ENCODE measurements at regions not wholly inside any gene's neighbourhood (a gene's known extent, or its start where the extent isn't known, plus 50 kb on each side); places are given as distances from the start of the nearest gene placed in this dataset.
"Not testable (repeated sequence)": the region's sequence is repeated elsewhere in the genome, so short reads cannot be mapped to it uniquely, and the experiment has no call there.

- 72 to 81% methylated on average over 2 of the region's 3 CpGs for WGBS, 2 experiments (ENCODE audit: insufficient coverage in 2 of 2)
- H3K9me3 ChIP-seq (ENCODE audit: control insufficient read depth, low read length): no peaks in the 10 kb centered on the region
- H3K36me3 ChIP-seq (ENCODE audit: control insufficient read depth, insufficient read depth, low read length): no peaks in the 10 kb centered on the region
Observed at GRCh38 chr16:13708347-13709120, 211.4 kb upstream of the ERCC4 start.

DNA sequence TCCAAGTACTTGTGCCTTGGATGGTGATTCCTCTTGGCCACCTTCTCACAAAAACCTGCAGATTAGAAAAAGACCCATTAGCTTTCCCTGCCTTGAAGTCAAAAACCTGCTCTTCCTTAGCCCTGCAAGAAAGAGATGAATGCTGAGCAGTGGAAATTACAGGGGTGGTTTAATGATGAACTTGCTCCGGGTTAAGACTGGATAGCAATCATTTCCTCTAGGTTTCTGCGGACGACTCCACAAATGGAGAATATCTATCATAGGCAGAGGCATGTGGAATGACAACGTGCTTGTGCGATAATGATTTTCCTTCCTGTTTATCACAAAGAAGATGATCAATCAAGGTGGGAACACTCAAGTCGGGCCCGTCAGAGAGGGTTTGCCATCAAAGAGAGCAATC, 201.2 kb upstream of the ERCC4 start:
- Histone ChIP-seq H3K4me3 (ENCODE audit: extremely low read depth, insufficient read depth, low read length, poor library complexity, severe bottlenecking) (no peak overlapping the region), H3K27ac (ENCODE audit: low read depth, low read length, severe bottlenecking) (no peak overlapping the region), H3K4me1 (ENCODE audit: control insufficient read depth, insufficient read depth, low read length, poor library complexity, severe bottlenecking) (no peaks in the 10 kb centered on the region), H3K36me3 (ENCODE audit: control insufficient read depth, insufficient read depth, low read length) (no peaks in the 10 kb centered on the region), H3K9me3 (ENCODE audit: control insufficient read depth, low read length) (no peaks in the 10 kb centered on the region)
- WGBS, 2 experiments (ENCODE audit: insufficient coverage in 2 of 2): 94 to 98% methylated on average over 5 to 6 of the region's 7 CpGs

More at GRCh38 chr16:13708347-13709120, 211.4 kb upstream of the ERCC4 start:
- Histone ChIP-seq H3K27ac (ENCODE audit: low read depth, low read length, severe bottlenecking) (no peak overlapping the region), H3K4me3 (ENCODE audit: extremely low read depth, insufficient read depth, low read length, poor library complexity, severe bottlenecking) (no peak overlapping the region), H3K4me1 (ENCODE audit: control insufficient read depth, insufficient read depth, low read length, poor library complexity, severe bottlenecking) (no peaks in the 10 kb centered on the region)

DNA sequence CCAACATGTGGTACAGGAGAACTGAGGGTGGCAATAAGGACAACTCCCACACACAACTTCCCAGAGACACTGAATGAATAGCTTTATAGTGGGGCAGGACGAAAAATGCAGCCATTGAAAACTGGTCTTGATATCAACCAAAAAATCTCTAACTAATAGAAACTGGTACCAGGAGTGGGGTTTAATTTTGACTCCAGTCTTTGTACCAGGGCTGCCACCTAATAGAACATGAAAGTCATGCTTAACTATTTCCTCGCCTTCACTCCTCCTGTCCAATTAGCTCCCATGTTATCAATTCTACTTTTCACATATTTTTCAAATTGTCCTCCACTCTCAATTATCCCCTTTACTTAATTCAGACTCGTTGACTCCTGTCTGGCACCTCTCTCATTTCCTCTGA, 192.0 kb upstream of the ERCC4 start:
- no CpG with 5 or more reads among the region's 3 CpGs for WGBS, 2 experiments (ENCODE audit: insufficient coverage in 2 of 2)
- Histone ChIP-seq H3K36me3 (ENCODE audit: control insufficient read depth, insufficient read depth, low read length) (no peaks in the 10 kb centered on the region), H3K27ac (ENCODE audit: low read depth, low read length, severe bottlenecking) (no peak overlapping the region), H3K4me1 (ENCODE audit: control insufficient read depth, insufficient read depth, low read length, poor library complexity, severe bottlenecking) (no peaks in the 10 kb centered on the region), H3K9me3 (ENCODE audit: control insufficient read depth, low read length) (peaks cover 7% of the 10 kb centered on the region), H3K4me3 (ENCODE audit: extremely low read depth, insufficient read depth, low read length, poor library complexity, severe bottlenecking) (no peak overlapping the region)

DNA sequence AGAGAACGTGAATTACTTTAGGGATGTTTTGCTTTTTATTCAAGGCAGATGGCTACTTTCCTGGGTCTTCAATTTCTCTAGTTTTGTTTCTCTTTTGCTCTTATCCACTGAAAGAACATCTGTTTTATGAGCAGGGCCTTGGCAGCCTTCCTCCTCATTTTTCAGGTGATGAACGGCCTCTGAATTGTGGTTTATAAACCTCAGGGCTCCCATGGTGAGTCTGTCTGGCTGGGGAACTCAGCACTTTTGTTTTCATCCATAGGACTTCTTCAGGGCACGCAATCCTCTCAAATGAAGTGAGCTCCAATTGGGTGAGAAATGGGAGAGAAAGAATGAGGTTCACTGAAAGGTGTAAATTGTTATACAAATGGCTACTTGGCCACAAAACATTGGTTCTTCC, 186.4 kb upstream of the ERCC4 start:
- Histone ChIP-seq H3K4me3 (ENCODE audit: extremely low read depth, insufficient read depth, low read length, poor library complexity, severe bottlenecking) (no peak overlapping the region), H3K36me3 (ENCODE audit: control insufficient read depth, insufficient read depth, low read length) (no peaks in the 10 kb centered on the region), H3K27ac (ENCODE audit: low read depth, low read length, severe bottlenecking) (no peak overlapping the region), H3K9me3 (ENCODE audit: control insufficient read depth, low read length) (no peaks in the 10 kb centered on the region), H3K4me1 (ENCODE audit: control insufficient read depth, insufficient read depth, low read length, poor library complexity, severe bottlenecking) (no peaks in the 10 kb centered on the region)
- 83 to 88% methylated on average over 2 to 3 of the region's 3 CpGs for WGBS, 2 experiments (ENCODE audit: insufficient coverage in 2 of 2)

- 84 to 92% methylated on average over 10 of the region's 14 CpGs for WGBS, 2 experiments (ENCODE audit: insufficient coverage in 2 of 2)
- not testable (repeated sequence) for H3K9me3 ChIP-seq (ENCODE audit: control insufficient read depth, low read length); H3K36me3 ChIP-seq (ENCODE audit: control insufficient read depth, insufficient read depth, low read length); H3K4me3 ChIP-seq (ENCODE audit: extremely low read depth, insufficient read depth, low read length, poor library complexity, severe bottlenecking); H3K27ac ChIP-seq (ENCODE audit: low read depth, low read length, severe bottlenecking); H3K4me1 ChIP-seq (ENCODE audit: control insufficient read depth, insufficient read depth, low read length, poor library complexity, severe bottlenecking)
Observed at GRCh38 chr16:13739621-13740373, 180.2 kb upstream of the ERCC4 start.

GRCh38 chr16:13742928-13743327, 177.0 kb upstream of the ERCC4 start:
- Histone ChIP-seq H3K9me3 (ENCODE audit: control insufficient read depth, low read length) (peaks cover 4% of the 10 kb centered on the region), H3K4me3 (ENCODE audit: extremely low read depth, insufficient read depth, low read length, poor library complexity, severe bottlenecking) (no peak overlapping the region), H3K36me3 (ENCODE audit: control insufficient read depth, insufficient read depth, low read length) (no peaks in the 10 kb centered on the region), H3K27ac (ENCODE audit: low read depth, low read length, severe bottlenecking) (no peak overlapping the region), H3K4me1 (ENCODE audit: control insufficient read depth, insufficient read depth, low read length, poor library complexity, severe bottlenecking) (no peaks in the 10 kb centered on the region)

DNA sequence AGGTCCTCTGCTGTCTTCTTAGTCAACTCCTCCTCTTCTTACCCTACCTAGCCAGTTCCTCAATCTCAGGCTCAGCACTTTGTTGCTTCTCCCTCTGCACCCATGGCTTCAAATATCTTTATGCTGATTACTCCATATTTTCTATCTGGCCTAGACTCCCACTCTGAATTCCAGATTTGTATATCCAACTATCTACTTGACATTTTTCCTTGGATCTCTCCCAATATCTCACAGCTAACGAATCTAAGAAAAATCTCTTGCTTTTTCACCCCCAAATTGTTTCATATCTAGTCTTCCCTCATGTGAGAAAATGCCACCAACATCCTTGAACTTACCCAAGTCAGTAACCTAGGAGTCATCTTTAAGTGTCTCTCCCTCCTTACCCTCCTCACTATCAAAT, 176.4 kb upstream of the ERCC4 start:
- Histone ChIP-seq H3K36me3 (ENCODE audit: control insufficient read depth, insufficient read depth, low read length) (no peaks in the 10 kb centered on the region), H3K4me1 (ENCODE audit: control insufficient read depth, insufficient read depth, low read length, poor library complexity, severe bottlenecking) (no peaks in the 10 kb centered on the region), H3K27ac (ENCODE audit: low read depth, low read length, severe bottlenecking) (no peak overlapping the region), H3K4me3 (ENCODE audit: extremely low read depth, insufficient read depth, low read length, poor library complexity, severe bottlenecking) (no peak overlapping the region), H3K9me3 (ENCODE audit: control insufficient read depth, low read length) (peaks cover 4% of the 10 kb centered on the region)
- WGBS, 2 experiments (ENCODE audit: insufficient coverage in 2 of 2): 76 to 90% methylated on average over 1 of the region's 1 CpG

DNA sequence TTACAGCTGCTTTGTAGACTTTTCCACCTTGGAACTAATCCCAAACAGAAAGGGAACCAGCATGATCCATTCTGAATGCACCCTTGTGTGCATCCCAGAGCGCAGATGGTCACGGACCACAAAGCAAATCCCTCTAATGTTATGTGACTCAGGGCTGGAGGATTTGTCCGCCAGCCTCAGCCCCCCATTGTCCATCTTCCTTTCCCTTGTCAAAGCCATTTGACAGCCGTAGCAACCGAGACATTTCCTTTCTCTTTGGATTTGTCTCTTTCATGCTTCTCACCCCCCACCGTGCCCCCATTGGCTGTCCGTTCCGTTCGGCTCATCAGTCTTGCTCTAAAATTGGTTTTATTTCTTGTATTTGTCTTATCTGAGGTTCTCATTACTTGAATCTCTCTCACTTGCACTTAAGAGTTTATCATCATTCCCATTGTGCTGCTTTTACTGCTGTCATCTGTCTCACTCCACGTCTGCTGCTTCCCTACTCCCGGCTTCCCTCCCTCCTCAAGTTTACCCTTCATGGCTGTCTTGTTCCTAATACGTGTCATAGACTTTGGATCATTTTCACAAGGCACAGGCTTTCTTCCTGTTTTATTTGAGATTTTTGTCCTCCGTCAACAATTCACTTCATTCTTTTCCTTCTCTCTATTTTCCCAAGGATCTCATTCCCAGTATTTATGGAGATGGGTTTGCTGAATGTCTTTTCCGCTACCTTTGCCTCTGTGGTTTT, 163.4 kb upstream of the ERCC4 start:
- H3K4me3 ChIP-seq (ENCODE audit: extremely low read depth, insufficient read depth, low read length, poor library complexity, severe bottlenecking): no peak overlapping the region
- H3K27ac ChIP-seq (ENCODE audit: low read depth, low read length, severe bottlenecking): no peak overlapping the region
- H3K4me1 ChIP-seq (ENCODE audit: control insufficient read depth, insufficient read depth, low read length, poor library complexity, severe bottlenecking): no peaks in the 10 kb centered on the region
- H3K36me3 ChIP-seq (ENCODE audit: control insufficient read depth, insufficient read depth, low read length): no peaks in the 10 kb centered on the region
- no peaks in the 10 kb centered on the region for H3K9me3 ChIP-seq (ENCODE audit: control insufficient read depth, low read length)
- 68 to 79% methylated on average over 9 of the region's 14 CpGs for WGBS, 2 experiments (ENCODE audit: insufficient coverage in 2 of 2)

GRCh38 chr16:13766334-13766733, 153.6 kb upstream of the ERCC4 start:
- H3K4me1 ChIP-seq (ENCODE audit: control insufficient read depth, insufficient read depth, low read length, poor library complexity, severe bottlenecking): no peaks in the 10 kb centered on the region
- H3K27ac ChIP-seq (ENCODE audit: low read depth, low read length, severe bottlenecking): no peak overlapping the region
- no peaks in the 10 kb centered on the region for H3K9me3 ChIP-seq (ENCODE audit: control insufficient read depth, low read length)
- H3K36me3 ChIP-seq (ENCODE audit: control insufficient read depth, insufficient read depth, low read length): no peaks in the 10 kb centered on the region
- no peak overlapping the region for H3K4me3 ChIP-seq (ENCODE audit: extremely low read depth, insufficient read depth, low read length, poor library complexity, severe bottlenecking)
- WGBS, 2 experiments (ENCODE audit: insufficient coverage in 2 of 2): 83 to 94% methylated on average over 1 to 2 of the region's 2 CpGs

- Histone ChIP-seq H3K36me3 (ENCODE audit: control insufficient read depth, insufficient read depth, low read length) (no peaks in the 10 kb centered on the region), H3K27ac (ENCODE audit: low read depth, low read length, severe bottlenecking) (no peak overlapping the region), H3K4me3 (ENCODE audit: extremely low read depth, insufficient read depth, low read length, poor library complexity, severe bottlenecking) (no peak overlapping the region), H3K9me3 (ENCODE audit: control insufficient read depth, low read length) (no peaks in the 10 kb centered on the region), H3K4me1 (ENCODE audit: control insufficient read depth, insufficient read depth, low read length, poor library complexity, severe bottlenecking) (no peaks in the 10 kb centered on the region)
- WGBS, 2 experiments (ENCODE audit: insufficient coverage in 2 of 2): 71 to 73% methylated on average over 5 of the region's 7 CpGs
Observed at GRCh38 chr16:13767215-13767614, 152.7 kb upstream of the ERCC4 start.
